HCT116 (cell line): ENCODE measurements at regions not wholly inside any gene's neighbourhood (a gene's known extent, or its start where the extent isn't known, plus 50 kb on each side); places are given as distances from the start of the nearest gene placed in this dataset.

ENCODE experiments used
- ATAC-seq: fragments of 200-7000 bp; cut with Tn5 transposase; 2 replicates; pipeline ENCODE4 v1.9.1; 2020; ENCODE audit warnings: mild to moderate bottlenecking, moderate library complexity
- BruUV-seq: library from RNA; stranded (reverse); fragments of 400-500 nt; replicated peaks from 2 replicates; lab custom pipeline; 2021; lab: Mats Ljungman, UMichigan
- CTCF ChIA-PET: fragments of 300-600 bp; sonication (Branson Sonifier 250); formaldehyde crosslinking; loops from one replicate; lab custom pipeline; 2021; ENCODE audit warnings: antibody characterized with exemption; lab: Charles Lee
- POLR2A ChIA-PET: fragments of 300-600, 350-600 bp; sonication (Branson Sonifier 250); formaldehyde crosslinking; loops from one replicate; lab custom pipeline; 2021; ENCODE audit warnings: antibody characterized with exemption; lab: Charles Lee
- RAD21 ChIA-PET, 2 experiments: fragments of 300-600 bp; sonication (Branson Sonifier 250); formaldehyde crosslinking; loops; one replicate each; lab custom pipeline; 2023; ENCODE audit warnings: low total read pairs in 2 of 2; ENCODE audit not compliant: uncharacterized antibody in 2 of 2, unreplicated experiment in 2 of 2, low non-redundant PET in 1 of 2; lab: Charles Lee
- DNase-seq: peaks from one replicate; pipeline ENCODE4 v3.0.0-alpha.2; 2010; ENCODE audit warnings: low read depth, low spot score
- H2AFZ ChIP-seq: fragments of 200-600 bp; shearing (Covaris generic), sonication (generic); 2 replicates; pipeline ENCODE4 v1.6.1; 2017; ENCODE audit warnings: low read depth, mixed run types, mixed read lengths, antibody characterized with exemption, low read length; ENCODE audit not compliant: poor library complexity, severe bottlenecking
- H3K27ac ChIP-seq: 2 replicates; pipeline ENCODE4 v1.5.1; 2012; ENCODE audit warnings: low read depth, low read length
- H3K27me3 ChIP-seq: fragments of 200-600 bp; sonication (generic); 2 replicates; pipeline ENCODE4 v1.6.1; 2016; ENCODE audit warnings: mixed run types, low read length, mixed read lengths; ENCODE audit not compliant: insufficient read depth
- H3K36me3 ChIP-seq, 2 experiments: fragments of 200-500 bp in 1 of 2; fragments of 200-600 bp in 1 of 2; sonication (Bioruptor generic) in 1 of 2; sonication (generic) in 1 of 2; 2 replicates each; pipeline versions ENCODE4 v1.5.1 to v1.6.1; 2014 to 2016; ENCODE audit warnings: low read length in 2 of 2, inconsistent platforms in 1 of 2, mixed read lengths in 1 of 2, mixed run types in 1 of 2; ENCODE audit not compliant: insufficient read depth in 2 of 2, control insufficient read depth in 1 of 2
- H3K4me1 ChIP-seq, 2 experiments: fragments of 200-600 bp in 1 of 2; sonication (generic) in 1 of 2; 2 replicates each; pipeline versions ENCODE4 v1.5.1 to v1.6.1; 2012 to 2017; ENCODE audit warnings: low read length in 2 of 2, inconsistent platforms in 1 of 2, mild to moderate bottlenecking in 1 of 2, mixed read lengths in 1 of 2, mixed run types in 1 of 2, moderate library complexity in 1 of 2; ENCODE audit not compliant: insufficient read depth in 2 of 2, control insufficient read depth in 1 of 2
- H3K4me2 ChIP-seq: fragments of 200-600 bp; sonication (generic); 2 replicates; pipeline ENCODE4 v1.6.1; 2017; ENCODE audit warnings: mixed run types, low read length, mixed read lengths
- H3K4me3 ChIP-seq, 2 experiments: fragments of 200-600 bp in 1 of 2; sonication (generic) in 1 of 2; replicated peaks in 1 of 2; 2 replicates each; pipeline ENCODE4 v1.5.1; 2011 to 2016; ENCODE audit warnings: low read length in 2 of 2, control low read depth in 1 of 2, low read depth in 1 of 2, mild to moderate bottlenecking in 1 of 2, mixed read lengths in 1 of 2, mixed run types in 1 of 2
- H3K79me2 ChIP-seq: fragments of 200-600 bp; sonication (generic); 2 replicates; pipeline ENCODE4 v1.6.1; 2017; ENCODE audit warnings: mild to moderate bottlenecking, mixed run types, low read length, moderate library complexity, mixed read lengths; ENCODE audit not compliant: insufficient read depth
- H3K9ac ChIP-seq: fragments of 200-600 bp; sonication (generic); 2 replicates; pipeline ENCODE4 v1.6.1; 2016; ENCODE audit warnings: low read length, mixed read lengths
- H3K9me2 ChIP-seq: fragments of 200-600 bp; sonication (generic), shearing (Covaris generic); 2 replicates; pipeline ENCODE4 v1.6.1; 2017; ENCODE audit warnings: mixed run types, mild to moderate bottlenecking, moderate library complexity; ENCODE audit not compliant: insufficient read depth
- H3K9me3 ChIP-seq, 2 experiments: fragments of 200-500 bp in 1 of 2; fragments of 200-600 bp in 1 of 2; sonication (Bioruptor generic) in 1 of 2; sonication (generic) in 1 of 2; 2 replicates each; pipeline ENCODE4 v1.6.1; 2014 to 2017; ENCODE audit warnings: low read length in 2 of 2, mixed read lengths in 2 of 2, inconsistent platforms in 1 of 2, low read depth in 1 of 2, mild to moderate bottlenecking in 1 of 2, mixed run types in 1 of 2, moderate library complexity in 1 of 2; ENCODE audit not compliant: control insufficient read depth in 1 of 2, insufficient read depth in 1 of 2
- H4K20me1 ChIP-seq: fragments of 200-600 bp; sonication (generic), shearing (Covaris generic); 2 replicates; pipeline ENCODE4 v1.6.1; 2017; ENCODE audit warnings: mixed run types, mild to moderate bottlenecking, moderate library complexity; ENCODE audit not compliant: insufficient read depth
- ELF1 ChIP-seq: IDR thresholded peaks from 2 replicates; pipeline ENCODE4 v1.6.1; 2012; ENCODE audit warnings: low read depth, borderline replicate concordance
- FOSL1 ChIP-seq: IDR thresholded peaks from 2 replicates; pipeline ENCODE4 v1.6.1; 2012; ENCODE audit warnings: low read depth
- POLR2AphosphoS5 ChIP-seq: IDR thresholded peaks from 2 replicates; pipeline ENCODE4 v1.6.1; 2011; ENCODE audit warnings: mild to moderate bottlenecking, low read depth, low read length, moderate library complexity
- RAD21 ChIP-seq: IDR thresholded peaks from 2 replicates; pipeline ENCODE4 v1.6.1; 2012; ENCODE audit warnings: low read depth, mild to moderate bottlenecking
- SIN3A ChIP-seq: IDR thresholded peaks from 2 replicates; pipeline ENCODE4 v1.6.1; 2012; ENCODE audit warnings: low read depth
- SP1 ChIP-seq: IDR thresholded peaks from 2 replicates; pipeline ENCODE4 v1.6.1; 2012; ENCODE audit warnings: low read depth
- TCF7L2 ChIP-seq: IDR thresholded peaks from 2 replicates; pipeline ENCODE4 v1.7.0; 2011; ENCODE audit warnings: borderline replicate concordance, inconsistent platforms; ENCODE audit not compliant: insufficient read depth, insufficient read length; ENCODE audit errors: extremely low read depth
- YY1 ChIP-seq: IDR thresholded peaks from 2 replicates; pipeline ENCODE4 v1.6.1; 2011; ENCODE audit warnings: low read length, low read depth, moderate library complexity, mild to moderate bottlenecking; ENCODE audit not compliant: insufficient replicate concordance; ENCODE audit errors: extremely low read depth
- ZFX ChIP-seq: fragments of 450-650 bp; IDR thresholded peaks from 2 replicates; pipeline ENCODE4 v1.6.1; 2017
- intact Hi-C: fragments of 100-400 bp; cut with micrococcal nuclease; formaldehyde crosslinking; loops from 2 replicates; pipeline ENCODE4 v1.10.0; 2022
- TF ChIP-seq, protein P1 (sequence below), 3 experiments: fragments of 200-600 bp in 1 of 3; sonication (generic) in 1 of 3; IDR thresholded peaks in 2 of 3; conservative IDR thresholded peaks in 1 of 3; 2 replicates each; pipeline ENCODE4 v1.5.1; 2012 to 2017; ENCODE audit warnings: low read depth in 2 of 3, low read length in 2 of 3, antibody characterized with exemption in 1 of 3, borderline replicate concordance in 1 of 3, control low read depth in 1 of 3, mild to moderate bottlenecking in 1 of 3, mixed read lengths in 1 of 3, mixed run types in 1 of 3, moderate library complexity in 1 of 3; ENCODE audit not compliant: insufficient read depth in 1 of 3
- TF ChIP-seq, protein P2 (sequence below): IDR thresholded peaks from 2 replicates; pipeline ENCODE4 v1.6.1; 2012; ENCODE audit warnings: low read depth
- TF ChIP-seq, protein P3 (sequence below): IDR thresholded peaks from 2 replicates; pipeline ENCODE4 v1.6.1; 2011; ENCODE audit warnings: mild to moderate bottlenecking, low read length, moderate library complexity; ENCODE audit not compliant: insufficient replicate concordance; ENCODE audit errors: extremely low read depth

DNA sequence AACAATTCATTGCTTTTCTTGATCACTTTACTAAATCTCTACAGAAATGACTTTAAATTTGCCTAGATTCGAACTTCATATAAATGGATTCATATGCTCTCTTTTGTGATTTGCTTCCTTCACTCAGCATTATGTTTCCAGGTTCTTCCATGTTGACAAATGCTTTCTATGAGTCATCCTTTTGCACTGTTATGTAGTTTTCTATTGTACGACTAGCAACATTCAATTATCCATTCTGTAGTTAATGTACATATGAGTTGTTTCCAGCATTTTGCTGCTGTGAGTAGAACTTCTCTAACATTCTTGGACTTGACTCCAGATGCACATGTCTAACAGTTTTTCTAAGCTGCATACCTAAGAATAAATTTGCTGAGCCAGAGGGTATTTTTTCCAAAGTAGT lies 66.5 kb upstream of the NEUROD1 start:
- Histone ChIP-seq H3K79me2 (no peaks in the 10 kb centered on the region), H3K9ac (no peak overlapping the region), H3K9me2 (no peaks in the 10 kb centered on the region), H3K4me1 (peaks cover 26 to 53% of the 10 kb centered on the region in 2 experiments), H3K4me3 (no peak overlapping the region), H3K9me3 (peaks cover 0 to 8% of the 10 kb centered on the region in 2 experiments; a peak in 1 of 4 replicates), H3K36me3 (peaks cover 0 to 20% of the 10 kb centered on the region in 2 experiments; a peak in 2 of 4 replicates), H3K27ac (no peak overlapping the region), H3K4me2 (no peak overlapping the region), H2AFZ (peak overlapping the region; percentile 41), H3K27me3 (no peaks in the 10 kb centered on the region), H4K20me1 (no peaks in the 10 kb centered on the region)
- DNase-seq (no peak), ATAC-seq (no peak)
- no peak for TF ChIP-seq ELF1
- 0 out of 2 replicates have a peak, but pooled peaks have one; percentile 22 for TF ChIP-seq SP1
- no peak for TF ChIP-seq TCF7L2
- TF ChIP-seq SIN3A, result no peak
- TF ChIP-seq ZFX, result no peak
- TF ChIP-seq, protein P1, sequence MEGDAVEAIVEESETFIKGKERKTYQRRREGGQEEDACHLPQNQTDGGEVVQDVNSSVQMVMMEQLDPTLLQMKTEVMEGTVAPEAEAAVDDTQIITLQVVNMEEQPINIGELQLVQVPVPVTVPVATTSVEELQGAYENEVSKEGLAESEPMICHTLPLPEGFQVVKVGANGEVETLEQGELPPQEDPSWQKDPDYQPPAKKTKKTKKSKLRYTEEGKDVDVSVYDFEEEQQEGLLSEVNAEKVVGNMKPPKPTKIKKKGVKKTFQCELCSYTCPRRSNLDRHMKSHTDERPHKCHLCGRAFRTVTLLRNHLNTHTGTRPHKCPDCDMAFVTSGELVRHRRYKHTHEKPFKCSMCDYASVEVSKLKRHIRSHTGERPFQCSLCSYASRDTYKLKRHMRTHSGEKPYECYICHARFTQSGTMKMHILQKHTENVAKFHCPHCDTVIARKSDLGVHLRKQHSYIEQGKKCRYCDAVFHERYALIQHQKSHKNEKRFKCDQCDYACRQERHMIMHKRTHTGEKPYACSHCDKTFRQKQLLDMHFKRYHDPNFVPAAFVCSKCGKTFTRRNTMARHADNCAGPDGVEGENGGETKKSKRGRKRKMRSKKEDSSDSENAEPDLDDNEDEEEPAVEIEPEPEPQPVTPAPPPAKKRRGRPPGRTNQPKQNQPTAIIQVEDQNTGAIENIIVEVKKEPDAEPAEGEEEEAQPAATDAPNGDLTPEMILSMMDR (IDR thresholded peaks at IDR 0.05 in 2 of 3, conservative IDR thresholded peaks at IDR 0.05 in 1 of 3; ENCODE audit: borderline replicate concordance in 1 of 3, insufficient read depth in 1 of 3, low read depth in 2 of 3, low read length in 2 of 3), result no peak
- TF ChIP-seq FOSL1, result 0 out of 2 replicates have a peak, but pooled peaks have one; percentile 31
- ChIA-PET POLR2A (no interaction called here), RAD21 (no interaction called here), CTCF (no interaction called here)
- intact Hi-C loops, result no loop called here
- BruUV-seq, result no TSS peak

DNA sequence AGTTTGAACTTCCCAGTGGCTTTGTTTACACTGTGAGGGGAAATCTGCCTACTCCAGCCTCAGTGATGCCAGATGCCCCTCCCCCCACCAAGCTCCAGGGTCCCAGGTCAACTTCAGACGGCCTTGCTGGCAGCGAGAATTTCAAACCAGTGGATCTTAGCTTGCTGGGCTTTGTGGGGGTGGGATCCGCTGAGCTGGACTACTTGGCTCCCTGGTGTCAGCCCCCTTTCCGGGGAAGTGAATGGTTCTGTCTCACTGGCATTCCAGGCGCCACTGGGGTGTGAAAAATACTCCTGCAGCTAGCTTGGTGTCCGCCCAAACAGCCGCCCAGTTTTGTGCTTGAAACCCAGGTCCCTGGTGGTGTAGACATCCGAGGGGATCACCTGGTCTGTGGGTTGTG lies 70.0 kb upstream of the NEUROD1 start:
- no peak for ATAC-seq
- Histone ChIP-seq H3K4me1 (peaks cover 6 to 55% of the 10 kb centered on the region in 2 experiments; a peak in 3 of 4 replicates), H3K9me2 (no peaks in the 10 kb centered on the region), H3K79me2 (no peaks in the 10 kb centered on the region), H2AFZ (peak overlapping the region; percentile 71), H3K9me3 (peaks cover 0 to 8% of the 10 kb centered on the region in 2 experiments; a peak in 1 of 4 replicates), H3K4me2 (no peak overlapping the region), H3K9ac (no peak overlapping the region), H3K27ac (no peak overlapping the region), H3K4me3 (no peak overlapping the region), H3K36me3 (peaks cover 0 to 20% of the 10 kb centered on the region in 2 experiments; a peak in 2 of 4 replicates), H4K20me1 (no peaks in the 10 kb centered on the region), H3K27me3 (no peaks in the 10 kb centered on the region)
- POLR2A ChIA-PET, result no interaction called here
- RAD21 ChIA-PET, result no interaction called here
- CTCF ChIA-PET, result no interaction called here
- intact Hi-C loops, result no loop called here
- no peak for DNase-seq
- no TSS peak for BruUV-seq
- TF ChIP-seq POLR2AphosphoS5 (no peak), SP1 (no peak), RAD21 (no peak), YY1 (no peak), ZFX (no peak)
- TF ChIP-seq, protein P2, sequence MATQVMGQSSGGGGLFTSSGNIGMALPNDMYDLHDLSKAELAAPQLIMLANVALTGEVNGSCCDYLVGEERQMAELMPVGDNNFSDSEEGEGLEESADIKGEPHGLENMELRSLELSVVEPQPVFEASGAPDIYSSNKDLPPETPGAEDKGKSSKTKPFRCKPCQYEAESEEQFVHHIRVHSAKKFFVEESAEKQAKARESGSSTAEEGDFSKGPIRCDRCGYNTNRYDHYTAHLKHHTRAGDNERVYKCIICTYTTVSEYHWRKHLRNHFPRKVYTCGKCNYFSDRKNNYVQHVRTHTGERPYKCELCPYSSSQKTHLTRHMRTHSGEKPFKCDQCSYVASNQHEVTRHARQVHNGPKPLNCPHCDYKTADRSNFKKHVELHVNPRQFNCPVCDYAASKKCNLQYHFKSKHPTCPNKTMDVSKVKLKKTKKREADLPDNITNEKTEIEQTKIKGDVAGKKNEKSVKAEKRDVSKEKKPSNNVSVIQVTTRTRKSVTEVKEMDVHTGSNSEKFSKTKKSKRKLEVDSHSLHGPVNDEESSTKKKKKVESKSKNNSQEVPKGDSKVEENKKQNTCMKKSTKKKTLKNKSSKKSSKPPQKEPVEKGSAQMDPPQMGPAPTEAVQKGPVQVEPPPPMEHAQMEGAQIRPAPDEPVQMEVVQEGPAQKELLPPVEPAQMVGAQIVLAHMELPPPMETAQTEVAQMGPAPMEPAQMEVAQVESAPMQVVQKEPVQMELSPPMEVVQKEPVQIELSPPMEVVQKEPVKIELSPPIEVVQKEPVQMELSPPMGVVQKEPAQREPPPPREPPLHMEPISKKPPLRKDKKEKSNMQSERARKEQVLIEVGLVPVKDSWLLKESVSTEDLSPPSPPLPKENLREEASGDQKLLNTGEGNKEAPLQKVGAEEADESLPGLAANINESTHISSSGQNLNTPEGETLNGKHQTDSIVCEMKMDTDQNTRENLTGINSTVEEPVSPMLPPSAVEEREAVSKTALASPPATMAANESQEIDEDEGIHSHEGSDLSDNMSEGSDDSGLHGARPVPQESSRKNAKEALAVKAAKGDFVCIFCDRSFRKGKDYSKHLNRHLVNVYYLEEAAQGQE, result no peak
- TF ChIP-seq, protein P3, sequence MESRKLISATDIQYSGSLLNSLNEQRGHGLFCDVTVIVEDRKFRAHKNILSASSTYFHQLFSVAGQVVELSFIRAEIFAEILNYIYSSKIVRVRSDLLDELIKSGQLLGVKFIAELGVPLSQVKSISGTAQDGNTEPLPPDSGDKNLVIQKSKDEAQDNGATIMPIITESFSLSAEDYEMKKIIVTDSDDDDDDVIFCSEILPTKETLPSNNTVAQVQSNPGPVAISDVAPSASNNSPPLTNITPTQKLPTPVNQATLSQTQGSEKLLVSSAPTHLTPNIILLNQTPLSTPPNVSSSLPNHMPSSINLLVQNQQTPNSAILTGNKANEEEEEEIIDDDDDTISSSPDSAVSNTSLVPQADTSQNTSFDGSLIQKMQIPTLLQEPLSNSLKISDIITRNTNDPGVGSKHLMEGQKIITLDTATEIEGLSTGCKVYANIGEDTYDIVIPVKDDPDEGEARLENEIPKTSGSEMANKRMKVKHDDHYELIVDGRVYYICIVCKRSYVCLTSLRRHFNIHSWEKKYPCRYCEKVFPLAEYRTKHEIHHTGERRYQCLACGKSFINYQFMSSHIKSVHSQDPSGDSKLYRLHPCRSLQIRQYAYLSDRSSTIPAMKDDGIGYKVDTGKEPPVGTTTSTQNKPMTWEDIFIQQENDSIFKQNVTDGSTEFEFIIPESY, result no peak
